SK-N-SH (cell line): ENCODE measurements at regions not wholly inside any gene's neighbourhood (a gene's known extent, or its start where the extent isn't known, plus 50 kb on each side); places are given as distances from the start of the nearest gene placed in this dataset.

Experiments
- CTCF ChIA-PET: fragments of 300-600, 350-600 bp; formaldehyde crosslinking; extraction: SDS; loops from one replicate; lab custom pipeline; 2021; lab: Yijun Ruan, JAX
- POLR2A ChIA-PET: fragments of 350-600 bp; sonication (Branson Sonifier 250); formaldehyde crosslinking; extraction: SDS; loops from one replicate; lab custom pipeline; 2020; ENCODE audit warnings: antibody characterized with exemption, inconsistent platforms; lab: Yijun Ruan, JAX
- DNase-seq: peaks from one replicate; pipeline ENCODE4 v3.0.0; 2012
- H2AFZ ChIP-seq: fragments of 200-600 bp; sonication (generic); 2 replicates; pipeline ENCODE4 v1.8.1; 2016; ENCODE audit warnings: antibody characterized with exemption, mild to moderate bottlenecking, low read depth
- H3F3A ChIP-seq: fragments of 200-600 bp; sonication (generic); replicated peaks from 2 replicates; pipeline ENCODE3; 2016; ENCODE audit warnings: antibody characterized with exemption, mild to moderate bottlenecking; ENCODE audit not compliant: insufficient read depth
- H3K27ac ChIP-seq, 2 experiments: fragments of 200-500 bp in 1 of 2; fragments of 200-600 bp in 1 of 2; sonication (Bioruptor generic) in 1 of 2; sonication (generic), shearing (Covaris generic) in 1 of 2; 2 replicates each; pipeline versions ENCODE4 v1.5.1 to v1.6.1; 2014 to 2016; ENCODE audit warnings: low read depth in 2 of 2, inconsistent platforms in 1 of 2, low read length in 1 of 2, mild to moderate bottlenecking in 1 of 2, mixed read lengths in 1 of 2
- H3K27me3 ChIP-seq: fragments of 200-600 bp; sonication (generic), shearing (Covaris generic); 2 replicates; pipeline ENCODE4 v1.6.1; 2016; ENCODE audit warnings: mixed run types; ENCODE audit not compliant: insufficient read depth
- H3K36me3 ChIP-seq, 2 experiments: fragments of 200-500 bp in 1 of 2; fragments of 200-600 bp in 1 of 2; sonication (Bioruptor generic) in 1 of 2; sonication (generic) in 1 of 2; replicated peaks in 1 of 2; 2 replicates each; pipeline versions ENCODE3 to v1.5.1; 2014 to 2016; ENCODE audit warnings: low read length in 1 of 2, mild to moderate bottlenecking in 1 of 2; ENCODE audit not compliant: insufficient read depth in 2 of 2, control insufficient read depth in 1 of 2
- H3K4me1 ChIP-seq, 2 experiments: fragments of 200-500 bp in 1 of 2; fragments of 200-600 bp in 1 of 2; sonication (Bioruptor generic) in 1 of 2; sonication (generic), shearing (Covaris generic) in 1 of 2; 2 replicates each; pipeline versions ENCODE4 v1.5.1 to v1.6.1; 2014 to 2016; ENCODE audit warnings: low read depth in 1 of 2, low read length in 1 of 2, mixed run types in 1 of 2; ENCODE audit not compliant: insufficient read depth in 2 of 2, control insufficient read depth in 1 of 2
- H3K4me2 ChIP-seq: fragments of 200-600 bp; sonication (generic), shearing (Covaris generic); 2 replicates; pipeline ENCODE4 v1.6.1; 2017; ENCODE audit warnings: mixed run types
- H3K4me3 ChIP-seq, 2 experiments: fragments of 200-500 bp in 1 of 2; fragments of 200-600 bp in 1 of 2; sonication (Bioruptor generic) in 1 of 2; sonication (generic), shearing (Covaris generic) in 1 of 2; 2 replicates each; pipeline versions ENCODE4 v1.5.1 to v1.8.1; 2014 to 2016; ENCODE audit warnings: low read depth in 2 of 2, inconsistent platforms in 1 of 2, low read length in 1 of 2, mild to moderate bottlenecking in 1 of 2, mixed read lengths in 1 of 2, moderate library complexity in 1 of 2
- H3K79me2 ChIP-seq: fragments of 200-600 bp; sonication (generic); 2 replicates; pipeline ENCODE4 v1.8.1; 2017; ENCODE audit warnings: mild to moderate bottlenecking; ENCODE audit not compliant: insufficient read depth
- H3K9ac ChIP-seq: fragments of 200-600 bp; sonication (generic); 2 replicates; pipeline ENCODE4 v1.6.1; 2017; ENCODE audit warnings: mixed run types
- H3K9me2 ChIP-seq: fragments of 200-600 bp; sonication (generic); 2 replicates; pipeline ENCODE4 v1.6.1; 2017; ENCODE audit warnings: mixed run types
- H3K9me3 ChIP-seq: fragments of 200-600 bp; sonication (generic); 2 replicates; pipeline ENCODE4 v1.6.1; 2017; ENCODE audit warnings: mixed run types, mild to moderate bottlenecking, moderate library complexity
- H4K20me1 ChIP-seq: fragments of 200-600 bp; sonication (generic); 2 replicates; pipeline ENCODE4 v1.6.1; 2017; ENCODE audit warnings: mild to moderate bottlenecking, mixed run types; ENCODE audit not compliant: insufficient read depth
- CTCF ChIP-seq: fragments of 200-600 bp; sonication (generic); IDR thresholded peaks from 2 replicates; pipeline ENCODE4 v1.6.1; 2017; ENCODE audit warnings: antibody characterized with exemption, mild to moderate bottlenecking, moderate library complexity
- FOXM1 ChIP-seq: IDR thresholded peaks from 2 replicates; pipeline ENCODE4 v1.4.0; 2012; ENCODE audit warnings: low read depth, mild to moderate bottlenecking
- GATA2 ChIP-seq: sonication (generic); formaldehyde crosslinking; IDR thresholded peaks from 2 replicates; pipeline ENCODE4 v1.5.0; 2020; ENCODE audit warnings: mild to moderate bottlenecking, missing genetic modification reagents
- JUND ChIP-seq: IDR thresholded peaks from 2 replicates; pipeline ENCODE4 v1.4.0; 2012
- NFIC ChIP-seq: IDR thresholded peaks from 2 replicates; pipeline ENCODE4 v1.4.0; 2012; ENCODE audit warnings: borderline replicate concordance
- NRF1 ChIP-seq: IDR thresholded peaks from 2 replicates; pipeline ENCODE4 v1.6.1; 2012; ENCODE audit warnings: low read depth, mild to moderate bottlenecking, low read length
- RAD21 ChIP-seq: IDR thresholded peaks from 2 replicates; pipeline ENCODE4 v1.6.1; 2012; ENCODE audit warnings: mild to moderate bottlenecking, low read length
- RXRA ChIP-seq: IDR thresholded peaks from 2 replicates; pipeline ENCODE4 v1.4.0; 2012; ENCODE audit warnings: low read depth, mild to moderate bottlenecking, borderline replicate concordance
- SMC3 ChIP-seq: IDR thresholded peaks from 2 replicates; pipeline ENCODE4 v1.6.1; 2012; ENCODE audit warnings: low read depth, low read length, improper control_type of control experiment
- TAF1 ChIP-seq: IDR thresholded peaks from 2 replicates; pipeline ENCODE4 v1.6.1; 2012; ENCODE audit warnings: low read depth, mild to moderate bottlenecking, low read length, moderate library complexity, borderline replicate concordance
- USF1 ChIP-seq: IDR thresholded peaks from 2 replicates; pipeline ENCODE4 v1.4.0; 2012; ENCODE audit warnings: low read depth, borderline replicate concordance
- YY1 ChIP-seq: IDR thresholded peaks from 2 replicates; pipeline ENCODE4 v1.4.0; 2012; ENCODE audit warnings: low read depth, mild to moderate bottlenecking
- ZBTB33 ChIP-seq: IDR thresholded peaks from 2 replicates; pipeline ENCODE4 v1.4.0; 2012; ENCODE audit warnings: low read depth, borderline replicate concordance
- WGBS: methylation state at CpG from one replicate; pipeline ENCODE4 v1.1.6; 2017; ENCODE audit warnings: low lambda C conversion rate; 5-methylcytosine and 5-hydroxymethylcytosine counted together

- TF ChIP-seq NRF1 (no peak), GATA2 (no peak), TAF1 (no peak), FOXM1 (no peak), ZBTB33 (no peak), JUND (no peak), NFIC (no peak), YY1 (no peak), RXRA (no peak), USF1 (no peak)
These were observed 97.2 kb downstream of the MAIP1 start (continued) for GRCh38 chr2:200052627-200053026.

GRCh38 chr2:200054681-200055468 lies 99.5 kb downstream of the MAIP1 start:
- Histone ChIP-seq H3K9me3 (no peaks in the 10 kb centered on the region), H3K4me3 (no peak overlapping the region), H3K79me2 (no peaks in the 10 kb centered on the region), H3K4me2 (no peak overlapping the region), H3K9me2 (no peaks in the 10 kb centered on the region), H3K27me3 (no peaks in the 10 kb centered on the region), H3K36me3 (no peaks in the 10 kb centered on the region), H4K20me1 (no peaks in the 10 kb centered on the region), H3K4me1 (peaks cover 0 to 3% of the 10 kb centered on the region in 2 experiments; a peak in 2 of 4 replicates), H3K27ac (no peak overlapping the region), H3K9ac (no peak overlapping the region)
- ChIA-PET POLR2A (no interaction called here), CTCF (interaction anchor here (1.0 to 1.5 kb wide), 3 partner anchors 13 to 426 kb away, joined by 3 to 7 read pairs (median 3); no protein-coding TSS in a partner anchor)
- WGBS: 80% methylated on average over 7 of the region's 15 CpGs
- no peak for DNase-seq
- TF ChIP-seq FOXM1: no peak
- TF ChIP-seq RAD21: peak; percentile 44
- TF ChIP-seq SMC3: peak; percentile 5; the same call in 1 of the 2 replicates
- peak; percentile 12; the same call in 1 of the 2 replicates for TF ChIP-seq CTCF
- TF ChIP-seq, all 33 proteins: peak for 3
- H3F3A ChIP-seq: no peaks in the 10 kb centered on the region
- no peak overlapping the region for H2AFZ ChIP-seq
